B cell (primary cell): ENCODE measurements at regions not wholly inside any gene's neighbourhood (a gene's known extent, or its start where the extent isn't known, plus 50 kb on each side); places are given as distances from the start of the nearest gene placed in this dataset.

Experiments
- CTCF ChIP-seq: fragments of 200-600 bp; IDR thresholded peaks from one replicate; pipeline ENCODE4 v1.8.0; 2022; ENCODE audit warnings: antibody characterized with exemption, mild to moderate bottlenecking
- EZH2 ChIP-seq: IDR thresholded peaks from 2 replicates; pipeline ENCODE4 v1.6.1; 2012; ENCODE audit warnings: borderline replicate concordance, low read depth, mild to moderate bottlenecking, moderate library complexity, low read length; ENCODE audit not compliant: insufficient read depth, poor library complexity, severe bottlenecking

- TF ChIP-seq CTCF (no peak), EZH2 (no peak)
Observed at GRCh38 chrX:42442745-42443144, 335.2 kb downstream of the PPP1R2C start.
